Vagina (tissue), 2 donors: ENCODE measurements at regions not wholly inside any gene's neighbourhood (a gene's known extent, or its start where the extent isn't known, plus 50 kb on each side); places are given as distances from the start of the nearest gene placed in this dataset.
"Not testable (repeated sequence)": the region's sequence is repeated elsewhere in the genome, so short reads cannot be mapped to it uniquely, and the experiment has no call there.

ENCODE experiments used
- CTCF ChIP-seq, 3 experiments: fragments of 450-650 bp in 2 of 3; fragments of 200-600 bp in 1 of 3; sonication (generic) in 1 of 3; IDR thresholded peaks; one replicate each; pipeline ENCODE4 v1.5.1; 2017 to 2019; ENCODE audit warnings: antibody characterized with exemption in 3 of 3, mild to moderate bottlenecking in 2 of 3, moderate library complexity in 2 of 3
- POLR2AphosphoS5 ChIP-seq, 2 donors: sonication (generic); formaldehyde crosslinking; IDR thresholded peaks; one replicate each; pipeline ENCODE4 v1.9.0; 2017; ENCODE audit warnings: antibody characterized with exemption in 2 of 2, mild to moderate bottlenecking in 2 of 2, low read depth in 1 of 2; ENCODE audit not compliant: insufficient read depth in 1 of 2

GRCh38 chr21:13892146-13892751 lies 282.7 kb downstream of the POTED start:
- TF ChIP-seq CTCF (IDR thresholded peaks at IDR 0.05); POLR2AphosphoS5 (IDR thresholded peaks at IDR 0.05; ENCODE audit: insufficient read depth in 1 of 2, low read depth in 1 of 2): not testable (repeated sequence)
